OCI-LY7 (cell line): ENCODE measurements at regions not wholly inside any gene's neighbourhood (a gene's known extent, or its start where the extent isn't known, plus 50 kb on each side); places are given as distances from the start of the nearest gene placed in this dataset.

Experiments
- CTCF ChIP-seq: fragments of 200-600 bp; sonication (generic); conservative IDR thresholded peaks from 2 replicates; pipeline ENCODE4 v1.5.1; 2014; ENCODE audit warnings: mild to moderate bottlenecking, antibody characterized with exemption, low read length, moderate library complexity, mixed read lengths
- EZH2phosphoT487 ChIP-seq: fragments of 200-600 bp; sonication (generic); IDR thresholded peaks from 2 replicates; pipeline ENCODE4 v1.6.1; 2018; ENCODE audit warnings: low read depth, borderline replicate concordance, mild to moderate bottlenecking, mixed run types, antibody characterized with exemption, low read length, moderate library complexity, mixed read lengths

- no peak for TF ChIP-seq CTCF
- TF ChIP-seq EZH2phosphoT487, result no peak
Measured at GRCh38 chr4:14607001-14607400, 395.3 kb upstream of the CPEB2 start.
